SK-N-MC (cell line): ENCODE measurements at regions not wholly inside any gene's neighbourhood (a gene's known extent, or its start where the extent isn't known, plus 50 kb on each side); places are given as distances from the start of the nearest gene placed in this dataset.

Experiments used
- DNase-seq: peaks from one replicate; pipeline ENCODE4 v3.0.0-alpha.2; 2011; ENCODE audit warnings: low read depth, low spot score
- H3K27ac ChIP-seq: fragments of 200-600 bp; sonication (generic); 2 replicates; pipeline ENCODE4 v1.5.1; 2016; ENCODE audit warnings: mixed run types
- H3K36me3 ChIP-seq: fragments of 200-600 bp; sonication (generic); 2 replicates; pipeline ENCODE4 v1.6.1; 2017; ENCODE audit warnings: antibody characterized with exemption, low read length, mixed read lengths; ENCODE audit not compliant: insufficient read depth
- H3K4me3 ChIP-seq: fragments of 200-600 bp; sonication (generic); 2 replicates; pipeline ENCODE4 v1.5.1; 2016
- H3K9ac ChIP-seq: fragments of 200-600 bp; sonication (generic); 2 replicates; pipeline ENCODE4 v1.8.0; 2017; ENCODE audit warnings: mixed run types, mixed read lengths; ENCODE audit not compliant: insufficient read length
- H3K9me3 ChIP-seq: fragments of 200-600 bp; sonication (generic); 2 replicates; pipeline ENCODE4 v1.6.1; 2017; ENCODE audit warnings: low read depth, mild to moderate bottlenecking, antibody characterized with exemption, low read length, moderate library complexity, mixed read lengths
- EZH2 ChIP-seq: fragments of 200-600 bp; sonication (generic); IDR thresholded peaks from one replicate; pipeline ENCODE4 v1.6.1; 2017; ENCODE audit warnings: antibody characterized with exemption
- FOXP2 ChIP-seq: optimal IDR thresholded peaks from 2 replicates; pipeline ENCODE3; 2011; ENCODE audit warnings: mild to moderate bottlenecking, moderate library complexity; ENCODE audit not compliant: insufficient read depth; ENCODE audit errors: extremely low read length, control extremely low read depth
- POLR2AphosphoS5 ChIP-seq: IDR thresholded peaks from 2 replicates; pipeline ENCODE4 v1.6.1; 2012; ENCODE audit warnings: mild to moderate bottlenecking, low read depth, low read length, borderline replicate concordance

GRCh38 chr9:7336356-7337065, 463.1 kb downstream of the DMAC1 start:
- TF ChIP-seq EZH2, result no peak
- no peaks in the 10 kb centered on the region for H3K36me3 ChIP-seq
- no peaks in the 10 kb centered on the region for H3K9me3 ChIP-seq
- H3K27ac ChIP-seq, result no peak overlapping the region
- H3K4me3 ChIP-seq, result no peak overlapping the region
- DNase-seq, result no peak
- H3K9ac ChIP-seq, result no peak overlapping the region

- TF ChIP-seq POLR2AphosphoS5, result no peak
- TF ChIP-seq FOXP2, result no peak
- TF ChIP-seq EZH2, result no peak
- Histone ChIP-seq H3K27ac (no peak overlapping the region), H3K9me3 (no peaks in the 10 kb centered on the region), H3K4me3 (no peak overlapping the region), H3K36me3 (no peaks in the 10 kb centered on the region), H3K9ac (no peak overlapping the region)
- DNase-seq, result no peak
Measured at GRCh38 chr9:7333719-7334118, 465.9 kb downstream of the DMAC1 start.

- no peak overlapping the region for H3K9ac ChIP-seq
- no peaks in the 10 kb centered on the region for H3K36me3 ChIP-seq
- TF ChIP-seq EZH2 (no peak), FOXP2 (no peak), POLR2AphosphoS5 (no peak)
- H3K27ac ChIP-seq, result no peak overlapping the region
- DNase-seq, result no peak
- no peak overlapping the region for H3K4me3 ChIP-seq
- H3K9me3 ChIP-seq, result no peaks in the 10 kb centered on the region
Measured at GRCh38 chr9:7332780-7333179, 466.8 kb downstream of the DMAC1 start.

- Histone ChIP-seq H3K4me3 (no peak overlapping the region), H3K27ac (no peak overlapping the region), H3K36me3 (no peaks in the 10 kb centered on the region), H3K9ac (no peak overlapping the region), H3K9me3 (no peaks in the 10 kb centered on the region)
- TF ChIP-seq FOXP2 (no peak), POLR2AphosphoS5 (no peak)
- no peak for DNase-seq
Measured at GRCh38 chr9:7328453-7328852, 471.1 kb downstream of the DMAC1 start.

- no peak overlapping the region for H3K27ac ChIP-seq
Measured at GRCh38 chr9:7325995-7326394, 473.6 kb downstream of the DMAC1 start.

DNA sequence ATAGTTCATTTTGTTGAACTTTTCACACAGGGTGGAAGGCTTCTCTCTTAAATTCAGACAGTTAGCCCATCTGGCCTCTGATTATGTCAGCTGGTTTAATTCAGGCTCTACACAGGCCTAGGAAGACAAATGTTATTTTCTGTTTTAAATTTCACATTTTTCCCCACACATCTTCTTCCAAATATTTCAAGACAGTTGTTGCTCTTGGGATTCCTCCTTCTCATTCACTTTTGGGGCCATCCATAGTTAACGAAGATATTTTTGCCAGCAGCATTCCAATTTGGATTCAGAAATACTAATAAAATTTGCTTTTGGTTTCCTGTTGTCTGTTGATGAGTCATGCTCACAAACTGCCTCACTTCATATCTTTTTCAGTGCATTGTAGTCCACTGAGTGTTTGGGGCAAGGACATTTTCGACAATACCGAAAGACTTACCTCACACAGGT, 475.4 kb downstream of the DMAC1 start:
- H3K27ac ChIP-seq, result no peak overlapping the region
- H3K36me3 ChIP-seq, result no peaks in the 10 kb centered on the region
- TF ChIP-seq POLR2AphosphoS5, result no peak
- no peak for TF ChIP-seq EZH2
- TF ChIP-seq FOXP2, result no peak
- H3K9me3 ChIP-seq, result peaks cover 3% of the 10 kb centered on the region; the same call in 1 of the 2 replicates
- no peak for DNase-seq
- H3K9ac ChIP-seq, result no peak overlapping the region
- no peak overlapping the region for H3K4me3 ChIP-seq

More at GRCh38 chr9:7325995-7326394, 473.6 kb downstream of the DMAC1 start:
- no peak for DNase-seq
- Histone ChIP-seq H3K9ac (no peak overlapping the region), H3K4me3 (no peak overlapping the region), H3K36me3 (no peaks in the 10 kb centered on the region), H3K9me3 (peaks cover 3% of the 10 kb centered on the region; the same call in 1 of the 2 replicates)
- TF ChIP-seq EZH2, result no peak

DNA sequence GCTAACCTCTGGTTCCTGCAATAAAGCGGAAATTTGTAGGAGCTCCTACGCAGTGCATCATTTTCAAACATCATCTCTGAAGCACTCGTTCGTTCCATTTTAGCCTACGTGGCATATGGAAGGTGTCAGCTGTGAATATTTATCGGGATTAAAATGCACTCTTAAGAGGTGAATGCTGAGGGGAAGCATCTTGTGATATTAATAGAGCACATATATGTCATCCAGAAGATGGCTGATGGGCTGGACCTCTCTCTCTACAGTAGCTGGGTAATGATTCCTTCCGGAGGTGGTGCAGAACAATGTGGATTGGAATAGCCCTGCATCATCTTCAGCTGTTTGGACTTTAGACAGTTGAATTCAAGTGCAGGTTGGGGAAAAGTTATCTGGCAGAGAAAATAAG, 478.7 kb downstream of the DMAC1 start:
- Histone ChIP-seq H3K9me3 (peaks cover 3% of the 10 kb centered on the region; the same call in 1 of the 2 replicates), H3K4me3 (no peak overlapping the region), H3K27ac (no peak overlapping the region), H3K36me3 (no peaks in the 10 kb centered on the region), H3K9ac (no peak overlapping the region)
- TF ChIP-seq FOXP2 (no peak), POLR2AphosphoS5 (no peak), EZH2 (no peak)
- no peak for DNase-seq

- no peak for DNase-seq
- peaks cover 3% of the 10 kb centered on the region; the same call in 1 of the 2 replicates for H3K9me3 ChIP-seq
Measured at GRCh38 chr9:7320139-7320538, 479.4 kb downstream of the DMAC1 start.

GRCh38 chr9:7318920-7319319, 480.7 kb downstream of the DMAC1 start:
- no peak for DNase-seq
- no peak overlapping the region for H3K9ac ChIP-seq
- H3K27ac ChIP-seq, result no peak overlapping the region
- no peak overlapping the region for H3K4me3 ChIP-seq
- H3K36me3 ChIP-seq, result no peaks in the 10 kb centered on the region
- peaks cover 3% of the 10 kb centered on the region; the same call in 1 of the 2 replicates for H3K9me3 ChIP-seq
- TF ChIP-seq EZH2, result no peak
- no peak for TF ChIP-seq FOXP2
- no peak for TF ChIP-seq POLR2AphosphoS5

More at GRCh38 chr9:7320139-7320538, 479.4 kb downstream of the DMAC1 start:
- Histone ChIP-seq H3K36me3 (no peaks in the 10 kb centered on the region), H3K4me3 (no peak overlapping the region), H3K27ac (no peak overlapping the region), H3K9ac (no peak overlapping the region)
- TF ChIP-seq EZH2 (no peak), FOXP2 (no peak), POLR2AphosphoS5 (no peak)
